K562 (cell line): ENCODE measurements at regions not wholly inside any gene's neighbourhood (a gene's known extent, or its start where the extent isn't known, plus 50 kb on each side); places are given as distances from the start of the nearest gene placed in this dataset.

Source experiments
- DDX20 ChIP-seq: fragments of 450-650 bp; IDR thresholded peaks from 2 replicates; pipeline ENCODE4 v1.6.1; 2016; ENCODE audit warnings: missing genetic modification characterization, low read depth, mild to moderate bottlenecking, missing compliant biosample characterization, moderate library complexity
- YY1 ChIP-seq, 3 experiments: IDR thresholded peaks; 2 replicates each; pipeline ENCODE4 v1.6.1; 2011; ENCODE audit warnings: low read length in 2 of 3, mild to moderate bottlenecking in 2 of 3, moderate library complexity in 2 of 3, borderline replicate concordance in 1 of 3, control low read depth in 1 of 3, low read depth in 1 of 3; ENCODE audit not compliant: insufficient read depth in 3 of 3, insufficient replicate concordance in 2 of 3, control insufficient read depth in 1 of 3, insufficient read length in 1 of 3; ENCODE audit errors: extremely low read depth in 1 of 3

DNA sequence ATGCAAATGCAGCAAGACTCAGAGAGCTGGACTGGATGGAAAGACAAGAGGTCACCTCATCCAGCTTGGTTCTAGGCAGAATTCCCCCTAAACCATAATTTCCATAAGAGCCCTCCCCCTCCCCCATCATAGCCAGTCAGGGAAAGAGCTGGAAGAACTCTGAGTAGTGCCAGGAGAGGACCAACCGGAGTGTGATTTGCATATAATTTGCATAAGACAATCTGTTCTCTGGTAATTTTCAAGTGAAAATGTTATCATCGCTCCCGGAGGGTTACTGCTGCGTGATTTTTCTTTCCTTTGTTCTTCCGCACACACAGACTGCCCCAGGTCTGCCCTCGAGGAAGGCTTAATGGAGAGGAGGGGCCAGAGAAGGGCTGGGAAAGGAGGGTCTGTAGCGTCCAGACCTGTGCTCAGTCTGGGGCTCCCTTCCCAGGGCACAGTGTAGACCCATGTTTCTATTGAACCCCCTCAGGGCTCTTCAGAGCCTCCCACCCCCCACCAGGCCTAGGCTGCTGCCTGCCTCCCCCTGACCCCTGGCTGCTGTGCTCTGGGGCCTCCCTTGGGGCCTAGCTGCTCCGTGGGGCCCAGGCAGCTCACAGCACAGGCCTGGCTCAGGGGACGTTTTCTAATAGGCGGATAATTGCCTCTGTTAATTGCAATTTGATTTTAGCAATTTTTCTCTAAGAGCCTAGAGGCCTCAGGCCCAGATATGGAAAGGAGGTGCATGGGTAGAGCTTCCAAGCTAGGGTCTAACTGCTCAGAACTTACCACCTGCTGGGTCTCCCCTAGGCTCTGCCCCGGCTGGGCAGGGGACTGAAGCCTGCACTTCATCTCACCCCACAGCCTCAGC, 90.4 kb upstream of the PJA1 start:
- TF ChIP-seq YY1 (IDR thresholded peaks at IDR 0.05; ENCODE audit: borderline replicate concordance in 1 of 3, control insufficient read depth in 1 of 3, extremely low read depth in 1 of 3, insufficient read depth in 3 of 3, insufficient read length in 1 of 3, insufficient replicate concordance in 2 of 3, low read depth in 1 of 3, low read length in 2 of 3) = no peak
- no peak for TF ChIP-seq DDX20 (tag)
